Fibroblast of skin of scalp (primary cell): ENCODE measurements at regions not wholly inside any gene's neighbourhood (a gene's known extent, or its start where the extent isn't known, plus 50 kb on each side); places are given as distances from the start of the nearest gene placed in this dataset.

Source experiments
- DNase-seq: peaks from one replicate; pipeline ENCODE4 v3.0.0-alpha.2; 2013

- no peak for DNase-seq
Measured at GRCh38 chr11:21839796-21840195, 353.1 kb upstream of the ANO5 start.

DNA sequence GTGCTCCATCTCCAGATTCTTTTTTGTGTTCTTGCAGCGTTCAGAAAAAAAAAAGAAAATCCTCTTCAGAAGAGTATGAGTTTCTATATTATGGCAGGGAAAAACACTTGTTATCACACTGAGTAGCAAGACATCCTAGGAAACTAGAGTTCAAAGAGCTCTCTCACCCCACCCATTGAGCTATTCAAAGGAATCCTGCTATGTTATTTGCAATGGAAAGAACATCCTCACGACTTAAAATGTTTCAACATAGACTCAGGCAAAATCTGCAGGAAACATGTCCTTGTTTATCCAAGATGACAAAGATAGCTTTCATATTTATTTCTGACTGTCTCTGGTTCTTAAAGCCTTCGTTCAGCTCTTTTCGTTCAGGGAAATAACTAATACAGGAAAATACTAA, 331.6 kb upstream of the ANO5 start:
- DNase-seq: no peak

DNA sequence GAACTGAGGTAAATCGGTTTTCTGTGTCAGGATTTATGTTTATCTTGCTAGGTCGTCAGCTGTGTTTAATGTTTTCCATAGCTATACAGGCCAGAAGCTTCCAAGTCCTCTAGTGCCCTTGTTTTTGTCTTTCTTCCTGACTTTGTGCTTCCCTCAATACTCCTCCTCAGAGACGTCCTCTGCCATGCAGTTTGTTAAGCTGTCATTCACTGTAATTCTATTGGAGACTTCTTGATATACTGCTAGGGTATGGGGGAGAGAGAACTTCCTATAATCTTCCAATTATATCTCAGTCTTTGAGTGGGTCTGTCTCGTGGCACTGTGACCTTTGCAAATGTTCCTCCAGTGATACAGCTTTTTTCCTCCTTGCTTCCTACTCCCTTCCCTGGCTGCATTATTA, 327.3 kb upstream of the ANO5 start:
- DNase-seq: no peak

GRCh38 chr11:21866781-21867180, 326.1 kb upstream of the ANO5 start:
- DNase-seq: no peak

DNA sequence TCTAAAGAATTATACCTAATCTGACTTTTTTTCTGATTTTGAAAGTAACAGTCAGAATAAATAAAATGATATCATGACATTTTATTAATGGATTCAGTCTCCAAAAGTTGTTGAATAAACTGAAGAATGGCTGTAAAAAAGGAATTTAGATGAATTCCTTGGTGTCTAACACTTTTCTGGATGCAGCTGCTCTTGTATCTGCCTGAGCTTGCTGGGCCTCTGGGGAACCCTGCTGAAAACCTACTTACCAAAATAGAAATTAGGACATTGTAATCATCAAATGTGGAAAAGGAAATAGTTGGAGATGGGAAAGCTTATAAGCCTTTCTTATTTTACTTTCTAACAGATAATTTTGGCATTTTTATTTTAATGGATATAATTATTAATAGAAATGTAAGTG, 315.7 kb upstream of the ANO5 start:
- DNase-seq: no peak

- DNase-seq: no peak
Measured at GRCh38 chr11:21883354-21883753, 309.5 kb upstream of the ANO5 start.

DNA sequence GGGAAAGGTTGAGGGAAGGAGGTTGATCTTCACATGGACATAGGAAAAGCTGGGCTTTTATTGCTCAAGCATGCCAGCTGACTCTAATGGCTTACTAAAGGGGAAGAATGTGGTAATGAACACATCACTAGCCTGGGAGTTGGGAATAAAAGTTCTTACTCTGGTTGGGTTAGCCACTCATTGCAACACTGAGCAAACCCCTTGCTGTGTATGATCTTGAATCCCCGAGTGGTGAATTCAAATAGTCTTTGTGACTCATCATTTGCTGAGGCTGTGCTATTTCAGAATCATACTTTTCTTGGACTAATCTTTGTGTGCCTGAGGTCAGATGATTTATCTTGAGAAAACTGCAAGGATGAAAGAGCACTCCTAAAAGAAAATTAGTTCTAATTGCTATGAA, 304.1 kb upstream of the ANO5 start:
- peak; percentile 51 for DNase-seq

DNA sequence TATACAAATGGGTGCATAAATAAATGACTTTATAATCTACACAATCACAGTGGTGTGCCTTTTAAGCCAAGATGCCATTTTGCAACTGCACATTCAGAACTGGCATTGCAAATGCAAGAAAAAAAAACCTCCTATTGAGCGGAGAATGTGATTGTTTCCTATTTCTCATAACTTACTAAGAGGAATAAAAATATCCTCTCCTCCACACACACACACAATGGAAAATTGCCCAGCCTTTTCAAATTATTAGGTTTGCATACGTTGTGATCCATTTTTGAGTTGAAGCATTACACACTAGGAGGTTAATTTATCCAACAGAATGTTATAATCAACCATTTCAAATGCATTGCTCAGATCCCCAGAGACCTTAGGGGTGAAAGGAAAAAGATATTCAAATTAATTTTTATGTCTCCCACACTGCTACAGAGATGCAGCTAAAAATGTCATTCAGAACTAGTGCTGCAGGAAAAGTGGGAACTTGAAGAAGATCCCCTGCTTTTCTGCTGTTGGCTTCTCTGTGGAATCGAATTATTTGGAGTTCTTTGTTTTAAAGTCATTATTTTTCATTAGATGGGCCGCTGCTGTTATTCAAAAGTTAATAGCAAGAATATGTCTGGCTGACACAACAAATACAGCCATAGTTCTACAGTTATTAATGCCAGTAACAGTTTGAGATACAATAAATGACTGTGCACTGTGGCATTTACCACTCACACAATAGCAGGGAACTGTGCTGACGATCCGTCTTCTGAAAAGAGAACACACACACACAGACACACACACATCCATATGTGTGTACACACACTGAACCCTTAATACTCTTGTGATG, 299.9 kb upstream of the ANO5 start:
- peak; percentile 2 for DNase-seq

- no peak for DNase-seq
Measured at GRCh38 chr11:21893565-21893867, 299.4 kb upstream of the ANO5 start.

DNA sequence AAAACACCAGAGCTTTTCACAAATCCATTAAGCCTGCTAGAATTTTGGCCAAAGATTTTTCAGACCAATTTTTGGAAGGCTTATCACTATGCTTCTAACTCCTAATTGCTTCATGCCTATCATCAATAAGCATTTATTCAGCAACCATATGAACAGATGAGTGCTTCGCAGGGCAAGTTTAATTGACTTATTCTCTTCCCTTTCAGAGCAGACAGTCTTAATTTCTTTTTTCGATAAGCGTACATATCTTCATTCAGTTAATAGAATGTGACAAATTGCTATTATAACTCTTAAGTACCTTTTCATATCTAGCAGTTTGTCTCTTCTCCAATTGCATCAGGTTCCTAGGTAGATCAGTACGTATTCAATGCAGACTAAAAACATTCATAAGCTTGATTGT, 298.4 kb upstream of the ANO5 start:
- DNase-seq: no peak

GRCh38 chr11:21895686-21896085, 297.2 kb upstream of the ANO5 start:
- no peak for DNase-seq

GRCh38 chr11:21896216-21896615, 296.7 kb upstream of the ANO5 start:
- no peak for DNase-seq

DNA sequence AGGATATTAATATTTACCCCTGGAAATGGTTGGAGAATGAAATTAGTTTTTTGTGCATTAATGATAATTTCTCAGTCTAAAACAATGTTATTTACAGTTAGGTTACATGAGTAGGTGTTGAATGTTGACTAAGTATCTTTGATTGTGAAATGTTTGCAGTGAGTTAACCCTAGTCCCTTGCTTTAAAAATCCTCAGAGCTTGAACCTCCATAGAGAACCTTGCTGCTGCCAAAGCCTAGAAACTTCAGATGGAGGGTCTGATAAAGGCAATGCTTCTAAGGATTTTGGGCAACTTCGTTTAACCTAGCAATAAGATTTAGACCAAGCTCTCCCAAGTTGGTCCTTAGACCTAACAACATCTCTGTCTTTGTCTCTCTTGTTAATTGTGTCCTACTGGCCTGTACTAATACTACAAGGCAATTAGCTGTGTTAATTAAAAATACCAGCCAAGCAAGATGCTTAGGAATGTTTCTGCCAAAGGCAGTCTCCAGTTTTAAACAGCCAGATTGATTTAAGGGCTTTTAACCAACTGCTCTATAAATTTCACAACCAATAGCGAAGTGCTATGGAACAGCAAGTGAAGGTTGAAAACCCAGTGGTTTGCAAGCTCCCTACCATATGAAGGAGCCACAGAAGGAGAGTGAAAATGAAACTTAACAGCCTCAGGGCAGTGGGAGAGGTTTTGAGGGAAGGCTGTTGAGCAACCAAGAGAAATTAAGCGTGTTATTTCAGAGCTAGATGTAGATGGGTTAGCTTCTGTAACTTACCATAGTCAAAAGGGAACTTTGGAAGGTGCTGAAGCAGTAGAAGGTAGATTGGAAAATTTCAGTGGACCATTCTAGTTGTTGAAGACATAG, 295.9 kb upstream of the ANO5 start:
- no peak for DNase-seq

DNA sequence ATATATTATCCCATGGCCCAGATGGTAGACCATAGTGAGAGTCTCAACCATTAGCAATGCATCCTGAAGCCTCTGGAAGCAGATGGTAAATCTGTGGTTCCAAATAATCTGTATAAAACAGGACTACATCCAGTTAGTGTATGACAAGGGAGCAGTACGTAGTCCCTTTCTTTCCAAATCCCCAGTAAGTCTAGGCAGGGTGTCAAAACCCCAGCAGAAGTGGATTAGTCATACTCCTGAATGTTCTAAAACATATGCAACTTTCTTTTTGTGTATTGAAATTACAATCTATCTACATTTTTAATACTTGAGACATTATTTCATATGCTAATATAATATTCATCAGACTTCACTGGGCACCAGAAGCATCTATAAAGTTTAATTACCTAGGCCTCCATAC, 295.1 kb upstream of the ANO5 start:
- no peak for DNase-seq

- no peak for DNase-seq
Measured at GRCh38 chr11:21908211-21908610, 284.7 kb upstream of the ANO5 start.

DNA sequence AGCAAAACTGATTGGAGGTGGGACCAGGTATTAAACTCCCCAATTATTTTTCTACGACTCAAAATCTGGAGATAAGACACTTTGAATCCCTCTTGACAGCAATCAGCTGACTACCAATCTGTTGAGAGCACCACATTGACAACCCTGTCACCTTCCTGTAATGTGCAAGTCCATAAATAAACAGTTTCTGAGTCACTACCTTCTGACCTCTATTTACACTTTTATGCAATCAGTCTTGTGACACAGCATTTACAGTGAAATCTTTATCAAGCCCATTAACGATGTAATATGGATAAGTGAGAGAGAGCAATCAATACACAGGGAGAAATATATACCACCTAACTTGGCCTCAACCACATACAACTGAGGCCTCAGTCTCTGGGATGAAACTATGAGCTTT, 283.7 kb upstream of the ANO5 start:
- no peak for DNase-seq

- no peak for DNase-seq
Measured at GRCh38 chr11:21911061-21911460, 281.8 kb upstream of the ANO5 start.

DNA sequence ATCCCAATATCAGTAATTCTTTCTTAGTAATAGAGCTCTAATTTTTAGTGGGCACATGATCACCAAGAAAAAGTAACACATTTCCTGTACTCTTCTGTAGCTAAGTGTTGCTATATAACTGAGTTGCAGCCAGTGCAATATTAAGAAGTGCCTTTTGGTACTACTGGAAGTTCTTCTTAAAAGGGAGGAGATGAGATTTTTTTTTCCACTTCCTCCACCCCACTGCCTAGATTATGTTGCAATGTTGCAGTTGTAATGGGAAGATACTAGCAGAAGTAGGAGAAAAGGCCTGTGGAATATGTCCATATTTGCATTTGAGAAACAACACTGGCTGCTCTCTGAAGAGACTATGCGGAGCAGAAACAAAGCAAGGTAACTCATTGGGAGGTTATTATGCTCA, 280.6 kb upstream of the ANO5 start:
- no peak for DNase-seq

DNA sequence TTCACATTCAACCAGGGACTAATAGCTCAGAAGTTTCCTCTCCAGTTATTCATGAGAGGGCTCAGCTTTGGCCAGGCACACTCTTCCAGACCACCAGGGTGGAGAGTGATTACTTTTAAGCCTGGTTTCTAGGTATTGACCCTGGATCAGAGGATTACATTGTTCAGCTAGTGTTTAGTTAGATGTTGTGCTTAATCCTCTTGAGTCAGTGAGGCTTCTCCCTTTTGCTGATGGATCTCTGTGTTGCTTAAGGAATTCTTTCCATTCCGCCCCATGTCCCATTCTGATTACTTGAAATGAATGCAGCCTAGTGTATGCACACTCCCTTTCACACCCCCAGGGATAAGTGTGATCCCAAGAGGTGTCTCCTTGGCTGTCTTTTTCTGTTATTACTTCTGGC, 271.7 kb upstream of the ANO5 start:
- DNase-seq: no peak

GRCh38 chr11:21924262-21924661, 268.6 kb upstream of the ANO5 start:
- no peak for DNase-seq

DNA sequence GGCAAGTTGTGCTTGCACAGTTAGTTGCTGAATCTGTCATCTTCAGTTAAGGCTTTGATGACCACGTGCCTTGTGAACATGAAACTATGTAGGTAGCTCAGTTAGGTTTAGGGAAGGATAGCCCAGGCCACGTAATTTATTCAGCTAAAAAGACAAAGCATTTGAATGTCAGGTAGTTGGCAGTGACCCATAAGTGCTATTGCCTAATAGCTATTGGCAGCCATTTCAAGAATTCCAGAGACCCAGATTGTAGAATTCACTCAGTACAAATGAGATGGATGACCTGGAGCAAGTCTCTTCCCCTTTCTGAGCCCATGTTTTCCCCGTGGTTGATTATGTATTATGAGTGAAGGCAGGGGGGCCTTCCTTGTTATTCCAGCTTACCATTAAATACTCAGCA, 265.3 kb upstream of the ANO5 start:
- no peak for DNase-seq

- no peak for DNase-seq
Measured at GRCh38 chr11:21928847-21929246, 264.0 kb upstream of the ANO5 start.

DNA sequence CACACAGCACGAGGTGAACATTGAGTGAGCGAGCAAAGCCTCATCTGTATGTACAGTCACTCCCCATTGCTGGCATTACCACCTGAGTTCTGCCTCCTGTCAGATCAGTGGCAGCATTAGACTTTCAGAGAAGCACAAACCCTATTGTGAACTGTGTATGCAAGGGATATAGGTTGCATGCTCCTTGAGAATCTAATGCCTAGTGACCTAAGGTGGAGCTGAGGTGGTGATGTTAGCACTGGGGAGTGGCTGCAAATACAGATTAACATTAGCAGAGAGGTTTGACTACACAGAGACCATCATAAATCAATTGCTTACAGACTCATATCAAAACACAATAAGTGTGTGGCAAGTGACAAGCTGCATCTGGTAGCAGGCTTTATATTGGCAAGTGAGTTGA, 262.5 kb upstream of the ANO5 start:
- no peak for DNase-seq

GRCh38 chr11:21931436-21932101, 261.3 kb upstream of the ANO5 start:
- DNase-seq: no peak
